A673 (cell line): ENCODE measurements at regions not wholly inside any gene's neighbourhood (a gene's known extent, or its start where the extent isn't known, plus 50 kb on each side); places are given as distances from the start of the nearest gene placed in this dataset.

Source experiments
- EZH2 ChIP-seq: fragments of 200-600 bp; sonication (generic); IDR thresholded peaks from 2 replicates; pipeline ENCODE4 v1.6.1; 2017; ENCODE audit warnings: borderline replicate concordance, low read depth, mild to moderate bottlenecking, mixed read lengths, antibody characterized with exemption, low read length; ENCODE audit not compliant: poor library complexity, severe bottlenecking
- TF ChIP-seq, protein P1 (sequence below): fragments of 300-800, 200-600 bp; sonication (generic); conservative IDR thresholded peaks from 2 replicates; pipeline ENCODE4 v1.5.1; 2017; ENCODE audit warnings: low read depth, mild to moderate bottlenecking, antibody characterized with exemption, low read length, moderate library complexity, mixed read lengths

DNA sequence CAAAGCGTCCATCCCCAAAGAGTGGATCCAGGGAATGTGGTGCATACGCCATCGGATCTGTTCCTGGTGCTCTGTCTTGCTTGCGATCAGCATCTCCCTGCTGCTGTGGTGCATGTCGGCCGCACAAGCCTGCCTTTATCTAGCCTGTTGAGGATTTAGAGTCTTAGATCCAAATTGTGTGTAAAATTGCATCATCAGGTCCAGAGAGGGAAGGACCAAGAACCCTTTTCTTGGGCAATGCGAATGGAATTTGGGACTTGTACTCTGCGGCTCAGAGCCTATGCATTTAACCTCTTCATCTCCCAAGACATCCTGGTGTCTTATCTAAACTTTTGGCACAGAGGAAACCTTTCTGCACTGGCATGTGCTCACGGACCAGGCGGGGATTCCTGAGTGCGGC lies 1238.7 kb downstream of the TBC1D22A start:
- TF ChIP-seq, protein P1, sequence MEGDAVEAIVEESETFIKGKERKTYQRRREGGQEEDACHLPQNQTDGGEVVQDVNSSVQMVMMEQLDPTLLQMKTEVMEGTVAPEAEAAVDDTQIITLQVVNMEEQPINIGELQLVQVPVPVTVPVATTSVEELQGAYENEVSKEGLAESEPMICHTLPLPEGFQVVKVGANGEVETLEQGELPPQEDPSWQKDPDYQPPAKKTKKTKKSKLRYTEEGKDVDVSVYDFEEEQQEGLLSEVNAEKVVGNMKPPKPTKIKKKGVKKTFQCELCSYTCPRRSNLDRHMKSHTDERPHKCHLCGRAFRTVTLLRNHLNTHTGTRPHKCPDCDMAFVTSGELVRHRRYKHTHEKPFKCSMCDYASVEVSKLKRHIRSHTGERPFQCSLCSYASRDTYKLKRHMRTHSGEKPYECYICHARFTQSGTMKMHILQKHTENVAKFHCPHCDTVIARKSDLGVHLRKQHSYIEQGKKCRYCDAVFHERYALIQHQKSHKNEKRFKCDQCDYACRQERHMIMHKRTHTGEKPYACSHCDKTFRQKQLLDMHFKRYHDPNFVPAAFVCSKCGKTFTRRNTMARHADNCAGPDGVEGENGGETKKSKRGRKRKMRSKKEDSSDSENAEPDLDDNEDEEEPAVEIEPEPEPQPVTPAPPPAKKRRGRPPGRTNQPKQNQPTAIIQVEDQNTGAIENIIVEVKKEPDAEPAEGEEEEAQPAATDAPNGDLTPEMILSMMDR, result no peak
- no peak for TF ChIP-seq EZH2
